ENCODE measurements at regions not wholly inside any gene's neighbourhood (a gene's known extent, or its start where the extent isn't known, plus 50 kb on each side); places are given as distances from the start of the nearest gene placed in this dataset.
"Not testable (repeated sequence)": the region's sequence is repeated elsewhere in the genome, so short reads cannot be mapped to it uniquely, and the experiment has no call there.

- DNase-seq = no peak
These were observed 660.3 kb upstream of the PITX2 start for GRCh38 chr4:111283066-111283677.

GRCh38 chr4:111296466-111296865 lies 673.6 kb upstream of the PITX2 start:
- no peak for DNase-seq

GRCh38 chr4:111303806-111304205 lies 680.9 kb upstream of the PITX2 start:
- DNase-seq = no peak

DNA sequence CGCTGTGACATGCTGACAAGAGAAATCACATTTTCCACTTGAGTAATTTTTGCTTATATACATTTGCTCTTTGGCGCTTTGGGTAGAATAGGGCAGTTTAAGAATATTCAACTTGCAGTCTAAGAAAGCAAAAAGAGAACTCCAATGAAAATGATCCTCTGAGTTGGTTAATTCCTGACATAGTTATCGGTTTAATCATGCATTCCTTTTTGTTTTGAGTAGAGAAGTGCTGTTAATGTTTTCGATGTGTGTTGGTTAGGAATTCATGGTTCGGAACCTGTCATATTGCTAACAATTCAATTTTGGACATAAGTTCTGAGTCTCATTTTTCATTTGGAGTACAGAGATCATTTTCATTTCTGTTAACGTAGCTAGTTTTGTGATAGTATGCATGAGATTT lies 700.6 kb upstream of the PITX2 start:
- DNase-seq = no peak

- DNase-seq = no peak
These were observed 701.0 kb upstream of the PITX2 start for GRCh38 chr4:111323916-111324315.

GRCh38 chr4:111326450-111326849 lies 703.6 kb upstream of the PITX2 start:
- DNase-seq = no peak

GRCh38 chr4:111330786-111331185 lies 707.9 kb upstream of the PITX2 start:
- DNase-seq = no peak

DNA sequence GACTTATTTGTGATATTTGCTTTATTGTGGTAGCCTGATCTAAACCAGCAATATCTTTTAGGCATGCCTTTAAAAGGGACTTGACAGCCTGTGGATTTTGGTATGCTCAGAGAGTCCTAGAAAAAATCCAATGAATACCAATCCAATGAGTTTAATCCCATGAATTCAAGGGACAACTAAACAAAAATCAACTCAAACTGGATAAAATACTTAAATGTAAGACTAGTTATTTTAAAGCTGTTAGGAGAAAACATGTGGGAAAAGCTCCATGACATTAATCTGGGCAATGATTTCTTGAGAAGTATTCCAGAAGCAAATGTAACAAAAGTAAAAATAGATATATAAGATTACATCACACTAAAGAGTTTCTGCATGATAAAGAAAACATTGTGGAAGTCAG lies 711.5 kb upstream of the PITX2 start:
- no peak for DNase-seq

DNA sequence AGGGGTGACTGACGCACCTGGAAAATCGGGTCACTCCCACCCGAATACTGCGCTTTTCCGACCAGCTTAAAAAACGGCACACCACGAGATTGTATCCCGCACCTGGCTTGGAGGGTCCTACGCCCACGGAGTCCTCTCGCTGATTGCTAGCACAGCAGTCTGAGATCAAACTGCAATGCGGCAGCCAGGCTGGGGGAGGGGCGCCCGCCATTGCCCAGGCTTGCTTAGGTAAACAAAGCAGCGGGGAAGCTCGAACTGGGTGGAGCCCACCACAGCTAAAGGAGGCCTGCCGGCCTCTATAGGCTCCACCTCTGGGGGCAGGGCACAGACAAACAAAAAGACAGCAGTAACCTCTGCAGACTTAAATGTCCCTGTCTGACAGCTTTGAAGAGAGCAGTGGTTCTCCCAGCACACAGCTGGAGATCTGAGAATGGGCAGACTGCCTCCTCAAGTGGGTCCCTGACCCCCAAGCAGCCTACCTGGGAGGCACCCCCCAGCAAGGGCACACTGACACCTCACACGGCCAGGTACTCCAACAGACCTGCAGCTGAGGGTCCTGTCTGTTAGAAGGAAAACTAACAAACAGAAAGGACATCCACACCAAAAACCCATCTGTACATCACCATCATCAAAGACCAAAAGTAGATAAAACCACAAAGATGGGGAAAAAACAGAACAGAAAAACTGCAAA lies 714.5 kb upstream of the PITX2 start:
- peak; percentile 32 for DNase-seq

GRCh38 chr4:111359602-111360001 lies 736.7 kb upstream of the PITX2 start:
- no peak for DNase-seq

GRCh38 chr4:111360906-111361305 lies 738.0 kb upstream of the PITX2 start:
- no peak for DNase-seq

- DNase-seq = peak; percentile 59
These were observed 740.1 kb upstream of the PITX2 start for GRCh38 chr4:111362941-111363361.

GRCh38 chr4:111377880-111378279 lies 755.0 kb upstream of the PITX2 start:
- DNase-seq = not testable (repeated sequence)

DNA sequence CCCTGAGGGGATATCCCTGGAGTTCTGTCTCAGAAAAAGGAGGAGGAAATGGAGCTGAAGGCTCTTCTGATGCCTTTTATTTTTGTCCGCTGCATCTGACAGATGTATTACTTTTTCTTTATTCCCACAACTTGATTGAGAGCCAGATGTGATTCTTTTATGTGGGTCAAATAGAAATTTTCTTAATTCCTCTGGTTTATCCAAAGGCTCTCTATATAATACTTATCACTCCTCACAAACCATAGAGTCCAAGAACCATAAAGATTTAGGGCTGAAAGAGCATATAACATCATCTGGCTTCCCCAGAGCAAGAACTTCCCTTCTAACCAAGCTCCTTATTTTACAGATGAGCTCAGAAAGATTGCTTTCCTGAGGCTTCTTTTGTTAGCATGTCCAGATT lies 756.7 kb upstream of the FAM241A start:
- no peak for DNase-seq

GRCh38 chr4:111391829-111392228 lies 753.4 kb upstream of the FAM241A start:
- DNase-seq = no peak

DNA sequence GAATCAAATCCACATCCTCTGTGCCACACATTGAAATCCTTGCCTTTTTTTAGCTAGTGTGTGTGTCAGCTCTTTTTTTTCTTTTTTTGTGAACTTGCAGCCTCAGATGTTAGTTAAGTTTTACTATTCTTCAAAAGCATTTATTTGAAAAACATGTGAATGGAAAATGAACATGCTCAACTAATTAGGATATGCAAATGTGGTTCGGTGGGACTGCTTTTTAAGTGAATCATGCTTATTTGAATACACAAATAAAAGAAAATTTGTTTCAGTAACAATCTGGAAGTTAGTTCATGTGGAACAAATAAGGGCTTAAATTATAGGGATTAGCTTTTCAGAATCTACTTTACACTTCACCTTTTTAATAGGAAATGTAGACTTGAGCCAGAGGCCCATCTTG lies 751.5 kb upstream of the FAM241A start:
- no peak for DNase-seq

- no peak for DNase-seq
These were observed 746.3 kb upstream of the FAM241A start for GRCh38 chr4:111398906-111399330.

GRCh38 chr4:111399623-111400022 lies 745.6 kb upstream of the FAM241A start:
- DNase-seq = peak; percentile 42

- DNase-seq = peak; percentile 88
These were observed 744.5 kb upstream of the FAM241A start for GRCh38 chr4:111400741-111401140.

DNA sequence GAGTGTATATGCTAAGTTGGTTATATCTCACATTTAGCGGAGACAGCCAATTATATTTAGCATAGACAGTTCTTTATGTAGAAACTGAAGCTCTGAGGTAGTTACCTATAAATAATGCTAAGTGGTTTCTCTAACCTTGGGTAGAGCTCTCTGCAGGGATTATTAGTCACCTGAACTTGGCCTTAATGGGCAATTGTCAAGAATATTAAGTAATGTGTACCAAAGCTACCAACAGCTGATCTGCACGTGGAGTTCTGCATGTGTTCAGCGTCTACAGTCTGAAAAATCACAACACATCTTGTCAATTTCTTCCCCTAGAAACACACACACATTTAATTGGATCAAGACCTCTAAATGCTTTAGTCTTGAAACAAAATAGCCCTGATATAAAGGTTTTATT lies 740.6 kb upstream of the FAM241A start:
- no peak for DNase-seq

DNA sequence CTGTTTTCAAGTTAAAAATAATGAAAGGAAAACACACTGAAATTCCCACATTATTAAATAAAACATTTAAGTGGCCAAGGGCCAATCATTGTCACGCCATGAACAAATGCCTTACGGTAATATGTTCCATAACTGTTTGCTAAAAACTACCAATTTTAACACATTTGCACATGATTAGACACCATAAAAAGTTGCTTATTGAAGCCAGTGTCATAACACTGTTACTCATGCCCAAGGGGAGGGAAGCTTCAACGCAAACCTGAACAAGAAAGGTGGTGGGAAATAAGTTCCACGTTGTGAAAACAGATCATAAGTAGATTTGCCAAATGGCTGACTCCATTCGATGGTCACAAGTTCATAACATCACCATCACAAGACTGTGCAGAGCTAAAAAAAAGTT lies 739.3 kb upstream of the FAM241A start:
- DNase-seq = no peak

DNA sequence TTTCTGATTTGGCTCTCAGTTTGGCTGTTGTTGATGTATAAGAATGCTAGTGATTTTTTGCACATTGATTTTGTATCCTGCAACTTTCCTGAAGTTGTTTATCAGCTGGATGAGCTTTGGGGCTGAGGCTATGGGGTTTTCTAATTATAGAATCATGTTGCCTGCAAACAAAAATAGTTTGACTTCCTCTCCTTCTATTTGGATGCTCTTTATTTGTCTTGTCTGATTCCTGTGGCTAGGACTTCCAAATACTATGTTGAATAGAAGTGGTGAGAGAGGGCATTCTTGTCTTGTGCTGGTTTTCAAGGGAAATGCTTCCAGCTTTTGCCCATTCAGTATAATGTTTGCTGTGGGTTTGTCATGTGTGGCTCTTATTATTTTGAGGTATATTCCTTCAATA lies 734.7 kb upstream of the FAM241A start:
- no peak for DNase-seq

DNA sequence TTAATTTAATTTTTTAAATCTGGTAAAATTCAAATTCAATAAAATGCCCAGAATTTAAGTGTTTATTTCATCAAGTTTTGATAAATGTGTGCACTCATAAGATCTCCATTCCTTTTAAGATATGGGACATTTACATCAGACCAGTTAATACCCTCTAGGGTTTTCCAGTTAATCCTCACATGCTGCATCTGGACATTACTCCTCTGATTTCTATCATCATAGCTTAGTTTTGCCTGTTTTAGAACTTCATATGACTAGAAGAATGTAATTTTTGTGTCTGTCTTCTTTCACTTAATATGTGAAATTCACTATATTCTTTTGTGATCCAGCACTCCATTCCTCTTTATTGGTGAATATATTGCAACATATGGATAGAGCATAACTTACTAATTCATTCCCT lies 727.7 kb upstream of the FAM241A start:
- DNase-seq = no peak

DNA sequence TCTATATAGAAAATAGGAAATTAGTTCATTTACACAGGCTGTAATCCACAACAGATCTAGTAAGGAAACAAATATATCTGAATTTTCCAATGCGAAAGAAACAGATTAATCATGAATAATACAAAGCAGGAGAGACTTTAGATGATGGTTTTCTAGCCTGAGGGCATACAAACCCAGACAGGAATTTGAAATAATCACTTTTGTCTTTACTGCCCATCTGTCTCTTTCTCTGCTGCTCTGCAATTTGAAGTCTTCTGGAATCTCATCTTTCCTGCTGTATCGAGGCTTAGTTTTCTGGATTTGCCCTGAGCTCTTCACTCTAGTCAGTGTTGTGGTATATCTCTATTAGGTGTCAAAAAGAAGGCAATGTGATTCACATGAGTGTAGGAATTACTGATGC lies 711.8 kb upstream of the FAM241A start:
- no peak for DNase-seq

DNA sequence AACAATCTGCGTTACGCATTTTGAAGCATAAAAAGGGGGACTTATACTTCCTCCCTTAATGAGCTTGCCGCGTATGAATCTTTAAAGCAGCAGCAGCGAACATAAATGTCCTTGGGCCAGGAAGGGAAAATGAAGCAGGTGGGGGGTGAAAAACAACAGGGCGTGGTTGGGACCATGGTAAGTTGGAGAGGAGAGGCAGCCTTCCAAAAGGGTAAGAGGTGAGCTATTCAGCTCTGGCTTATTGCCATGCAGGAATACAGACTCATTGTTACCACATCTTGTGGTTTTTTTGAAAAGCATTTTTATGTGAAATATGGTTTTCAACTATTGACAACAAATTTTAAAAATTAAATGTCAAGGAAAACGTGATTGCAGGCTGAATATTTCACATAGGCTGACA lies 710.7 kb upstream of the FAM241A start:
- no peak for DNase-seq

Data from COR-L47 (cell line).